AG09309 (cell line): ENCODE measurements at regions not wholly inside any gene's neighbourhood (a gene's known extent, or its start where the extent isn't known, plus 50 kb on each side); places are given as distances from the start of the nearest gene placed in this dataset.

Experiments used
- DNase-seq: peaks from one replicate; pipeline ENCODE4 v3.0.0-alpha.2; 2010; ENCODE audit warnings: low read depth
- H3K4me3 ChIP-seq: 2 replicates; pipeline ENCODE4 v1.5.1; 2011; ENCODE audit warnings: mild to moderate bottlenecking, low read depth, low read length, moderate library complexity; ENCODE audit not compliant: control insufficient read depth
- CTCF ChIP-seq: IDR thresholded peaks from 2 replicates; pipeline ENCODE4 v1.5.1; 2011; ENCODE audit warnings: mild to moderate bottlenecking, low read depth, low read length, inconsistent platforms; ENCODE audit not compliant: insufficient read depth, control insufficient read depth; ENCODE audit errors: missing control alignments

GRCh38 chr10:2019281-2019680 lies 282.0 kb upstream of the ADARB2 start:
- no peak for DNase-seq
- H3K4me3 ChIP-seq = no peak overlapping the region
- no peak for TF ChIP-seq CTCF

- DNase-seq = no peak
- no peak overlapping the region for H3K4me3 ChIP-seq
- TF ChIP-seq CTCF = no peak
Measured at GRCh38 chr10:2014541-2014940, 277.2 kb upstream of the ADARB2 start.

GRCh38 chr10:2012209-2012608 lies 274.9 kb upstream of the ADARB2 start:
- TF ChIP-seq CTCF = no peak
- DNase-seq = no peak
- no peak overlapping the region for H3K4me3 ChIP-seq

GRCh38 chr10:2011106-2011716 lies 273.9 kb upstream of the ADARB2 start:
- TF ChIP-seq CTCF = no peak

GRCh38 chr10:2005546-2005945 lies 268.2 kb upstream of the ADARB2 start:
- TF ChIP-seq CTCF = no peak
- DNase-seq = no peak
- H3K4me3 ChIP-seq = no peak overlapping the region

More at GRCh38 chr10:2011106-2011716, 273.9 kb upstream of the ADARB2 start:
- no peak for DNase-seq
- no peak overlapping the region for H3K4me3 ChIP-seq

GRCh38 chr10:1992930-1993329 lies 255.6 kb upstream of the ADARB2 start:
- no peak for TF ChIP-seq CTCF
- DNase-seq = no peak
- H3K4me3 ChIP-seq = no peak overlapping the region

- TF ChIP-seq CTCF = no peak
- H3K4me3 ChIP-seq = no peak overlapping the region
- DNase-seq = no peak
Measured at GRCh38 chr10:1989090-1989489, 251.8 kb upstream of the ADARB2 start.
